H1 (cell line): ENCODE measurements at regions not wholly inside any gene's neighbourhood (a gene's known extent, or its start where the extent isn't known, plus 50 kb on each side); places are given as distances from the start of the nearest gene placed in this dataset.

Experiments used
- CTCF ChIA-PET: fragments of 300-600 bp; sonication (Branson Sonifier 250); formaldehyde crosslinking; loops from one replicate; lab custom pipeline; 2021; ENCODE audit not compliant: partially characterized antibody; lab: Charles Lee
- POLR2A ChIA-PET: fragments of 300-600 bp; sonication (Branson Sonifier 250); formaldehyde crosslinking; loops from one replicate; lab custom pipeline; 2021; ENCODE audit warnings: inconsistent platforms; ENCODE audit not compliant: partially characterized antibody; lab: Charles Lee
- DNase-seq, 2 experiments: peaks; one replicate each; pipeline versions ENCODE4 v3.0.0 to v3.0.0-alpha.2; 2010 to 2022; ENCODE audit warnings: low spot score in 2 of 2, low read depth in 1 of 2, mixed read lengths in 1 of 2
- FAIRE-seq: peaks from 2 replicates; lab custom pipeline; 2011; peaks lifted over from hg19 to GRCh38; lab: Jason Lieb, UNC
- H2AFZ ChIP-seq: 2 replicates; pipeline ENCODE4 v1.8.1; 2012; ENCODE audit warnings: low read length, inconsistent platforms
- H2AK5ac ChIP-seq: 2 replicates; pipeline ENCODE4 v1.6.1; 2013; ENCODE audit warnings: low read depth, low read length
- H2BK120ac ChIP-seq: replicated peaks from 2 replicates; pipeline ENCODE3; 2013; ENCODE audit warnings: low read depth, low read length, inconsistent platforms
- H2BK12ac ChIP-seq: 2 replicates; pipeline ENCODE4 v1.6.1; 2013; ENCODE audit warnings: low read depth, low read length
- H2BK15ac ChIP-seq: 2 replicates; pipeline ENCODE4 v1.6.1; 2013; ENCODE audit warnings: low read length
- H2BK20ac ChIP-seq: 2 replicates; pipeline ENCODE4 v1.6.1; 2013; ENCODE audit warnings: low read length
- H2BK5ac ChIP-seq: 2 replicates; pipeline ENCODE4 v1.6.1; 2013; ENCODE audit warnings: low read depth, low read length
- H3K14ac ChIP-seq: 2 replicates; pipeline ENCODE4 v1.6.1; 2013; ENCODE audit warnings: inconsistent platforms; ENCODE audit not compliant: insufficient read length
- H3K18ac ChIP-seq: 2 replicates; pipeline ENCODE4 v1.6.1; 2013; ENCODE audit warnings: low read length; ENCODE audit errors: extremely low read depth
- H3K23ac ChIP-seq: 2 replicates; pipeline ENCODE4 v1.6.1; 2013; ENCODE audit warnings: inconsistent platforms; ENCODE audit not compliant: insufficient read length
- H3K23me2 ChIP-seq: 2 replicates; pipeline ENCODE4 v1.6.1; 2013; ENCODE audit warnings: low read depth, low read length
- H3K27ac ChIP-seq: 2 replicates; pipeline ENCODE4 v1.6.1; 2011; ENCODE audit warnings: low read depth, low read length, inconsistent platforms
- H3K27me3 ChIP-seq, 4 experiments: replicated peaks in 1 of 4; 1 replicate in 1 of 4; 2 replicates in 3 of 4; pipeline versions ENCODE4 v1.6.1 to v1.8.1; 2011 to 2013; ENCODE audit warnings: low read length in 3 of 4, mild to moderate bottlenecking in 3 of 4, inconsistent platforms in 2 of 4, mixed read lengths in 2 of 4, moderate library complexity in 1 of 4; ENCODE audit not compliant: control insufficient read depth in 3 of 4, insufficient read depth in 3 of 4; ENCODE audit errors: extremely low read depth in 1 of 4
- H3K36me3 ChIP-seq, 4 experiments: 2 replicates each; pipeline versions ENCODE4 v1.6.1 to v1.8.1; 2011 to 2013; ENCODE audit warnings: mild to moderate bottlenecking in 4 of 4, low read length in 3 of 4, moderate library complexity in 2 of 4, control low read depth in 1 of 4, inconsistent platforms in 1 of 4; ENCODE audit not compliant: insufficient read depth in 4 of 4, control insufficient read depth in 2 of 4
- H3K4ac ChIP-seq: replicated peaks from 2 replicates; pipeline ENCODE3; 2013; ENCODE audit warnings: low read length, low read depth, mixed read lengths, inconsistent platforms; ENCODE audit not compliant: insufficient read length
- H3K4me1 ChIP-seq, 4 experiments: replicated peaks in 1 of 4; 1 replicate in 1 of 4; 2 replicates in 3 of 4; pipeline versions ENCODE4 v1.6.1 to v1.8.1; 2011 to 2013; ENCODE audit warnings: low read length in 3 of 4, inconsistent platforms in 2 of 4, mixed read lengths in 1 of 4; ENCODE audit not compliant: insufficient read depth in 4 of 4, control insufficient read depth in 3 of 4
- H3K4me2 ChIP-seq, 2 experiments: 2 replicates each; pipeline versions ENCODE4 v1.6.1 to v1.8.1; 2011 to 2013; ENCODE audit warnings: low read depth in 2 of 2, low read length in 2 of 2, control low read depth in 1 of 2, inconsistent platforms in 1 of 2, mild to moderate bottlenecking in 1 of 2; ENCODE audit not compliant: insufficient read depth in 1 of 2
- H3K4me3 ChIP-seq, 4 experiments: fragments of 200-600, 300-600 bp in 1 of 4; sonication (generic), shearing (Covaris generic), sonication (Bioruptor Twin) in 1 of 4; 2 replicates each; pipeline versions ENCODE4 v1.5.1 to v1.8.1; 2011 to 2016; ENCODE audit warnings: low read length in 4 of 4, low read depth in 3 of 4, control low read depth in 2 of 4, inconsistent platforms in 2 of 4, mild to moderate bottlenecking in 2 of 4, mixed read lengths in 1 of 4, moderate library complexity in 1 of 4; ENCODE audit not compliant: insufficient read depth in 2 of 4; ENCODE audit errors: extremely low read depth in 1 of 4
- H3K56ac ChIP-seq: replicated peaks from 2 replicates; pipeline ENCODE3; 2013; ENCODE audit warnings: low read depth, mild to moderate bottlenecking, mixed read lengths, low read length, inconsistent platforms; ENCODE audit not compliant: insufficient read length
- H3K79me1 ChIP-seq: 2 replicates; pipeline ENCODE4 v1.6.1; 2013; ENCODE audit warnings: low read depth, low read length, control low read depth
- H3K79me2 ChIP-seq, 2 experiments: 2 replicates each; pipeline versions ENCODE4 v1.6.1 to v1.8.1; 2012 to 2013; ENCODE audit warnings: low read length in 2 of 2, mild to moderate bottlenecking in 2 of 2, inconsistent platforms in 1 of 2; ENCODE audit not compliant: insufficient read depth in 2 of 2, control insufficient read depth in 1 of 2
- H3K9ac ChIP-seq, 4 experiments: replicated peaks in 1 of 4; 1 replicate in 1 of 4; 2 replicates in 3 of 4; pipeline versions ENCODE4 v1.6.1 to v1.8.1; 2011 to 2013; ENCODE audit warnings: low read depth in 3 of 4, low read length in 3 of 4, control low read depth in 2 of 4, mild to moderate bottlenecking in 2 of 4, moderate library complexity in 2 of 4, inconsistent platforms in 1 of 4; ENCODE audit errors: extremely low read depth in 1 of 4
- H3K9me3 ChIP-seq, 2 experiments: 2 replicates each; pipeline versions ENCODE4 v1.6.1 to v1.8.1; 2012 to 2013; ENCODE audit warnings: mild to moderate bottlenecking in 2 of 2, moderate library complexity in 2 of 2, control low read depth in 1 of 2, inconsistent platforms in 1 of 2, low read depth in 1 of 2, low read length in 1 of 2, mixed read lengths in 1 of 2; ENCODE audit not compliant: insufficient read depth in 2 of 2
- H4K20me1 ChIP-seq, 2 experiments: replicated peaks in 1 of 2; 2 replicates each; pipeline versions ENCODE3 to v1.8.1; 2011 to 2013; ENCODE audit warnings: inconsistent platforms in 2 of 2, low read length in 2 of 2, mild to moderate bottlenecking in 1 of 2; ENCODE audit not compliant: insufficient read depth in 2 of 2, control insufficient read depth in 1 of 2
- H4K5ac ChIP-seq: 2 replicates; pipeline ENCODE4 v1.6.1; 2013; ENCODE audit warnings: low read length, low read depth, mixed read lengths, inconsistent platforms; ENCODE audit not compliant: insufficient read length
- H4K8ac ChIP-seq: 2 replicates; pipeline ENCODE4 v1.8.0; 2013; ENCODE audit warnings: mild to moderate bottlenecking, moderate library complexity, low read length, inconsistent platforms; ENCODE audit not compliant: insufficient read depth; ENCODE audit errors: extremely low read depth
- H4K91ac ChIP-seq: replicated peaks from 2 replicates; pipeline ENCODE3; 2013; ENCODE audit warnings: low read length, mixed read lengths, inconsistent platforms; ENCODE audit not compliant: insufficient read length
- ATF2 ChIP-seq: IDR thresholded peaks from 2 replicates; pipeline ENCODE4 v1.6.1; 2012; ENCODE audit warnings: low read length, inconsistent platforms
- CHD1 ChIP-seq: IDR thresholded peaks from 2 replicates; pipeline ENCODE4 v1.6.1; 2012; ENCODE audit warnings: low read depth, low read length, improper control_type of control experiment
- RBBP5 ChIP-seq: IDR thresholded peaks from 2 replicates; pipeline ENCODE4 v1.7.1; 2012; ENCODE audit warnings: low read depth, mild to moderate bottlenecking, inconsistent platforms, low read length, moderate library complexity, borderline replicate concordance
- SIX5 ChIP-seq: IDR thresholded peaks from 2 replicates; pipeline ENCODE4 v1.6.1; 2011; ENCODE audit warnings: mild to moderate bottlenecking, low read depth, low read length
- WGBS, 2 experiments: shearing (Covaris generic) in 1 of 2; methylation state at CpG; one replicate each; pipeline versions ENCODE4 v1.1.6 to v1.1.7; 2013 to 2015; ENCODE audit warnings: low lambda C conversion rate in 2 of 2, mixed read lengths in 2 of 2, inconsistent platforms in 1 of 2, low coverage in 1 of 2, missing lambda C conversion rate in 1 of 2; ENCODE audit not compliant: insufficient replicate concordance in 2 of 2, insufficient coverage in 1 of 2, insufficient read length in 1 of 2; ENCODE audit errors: extremely low coverage in 1 of 2, missing lambda C conversion rate in 1 of 2; 5-methylcytosine and 5-hydroxymethylcytosine counted together

GRCh38 chr2:21404137-21404536, 280.4 kb downstream of the TDRD15 start:
- Histone ChIP-seq H3K27me3 (no peaks in the 10 kb centered on the region), H3K14ac (no peak overlapping the region), H3K27ac (no peak overlapping the region), H2BK15ac (no peak overlapping the region; the same call in 1 of the 2 replicates), H4K91ac (no peak overlapping the region), H4K8ac (no peak overlapping the region), H3K9ac (no peak overlapping the region), H2BK120ac (no peak overlapping the region), H3K4me1 (peaks cover 0 to 3% (median under 1%) of the 10 kb centered on the region in 4 experiments; a peak in 2 of 7 replicates), H3K9me3 (no peaks in the 10 kb centered on the region; a peak in 1 of 4 replicates), H3K56ac (no peak overlapping the region), H2BK12ac (no peak overlapping the region), H2BK5ac (no peak overlapping the region), H3K79me1 (no peaks in the 10 kb centered on the region), H4K5ac (no peak overlapping the region)
- 92% methylated on average over 4 of the region's 4 CpGs; no CpG with 5 or more reads in 1 of the 2 experiments for WGBS, 2 experiments
- no peak for FAIRE-seq
- CTCF ChIA-PET = interaction anchor here (1.1 to 6.7 kb wide), 5 partner anchors 10 to 85 kb away, joined by 3 to 39 read pairs (median 4); no protein-coding TSS in a partner anchor
- POLR2A ChIA-PET = no interaction called here
- TF ChIP-seq CHD1 (no peak), RBBP5 (no peak), SIX5 (no peak), ATF2 (no peak)
- TF ChIP-seq, all 59 proteins: peak for 0
- Histone ChIP-seq H3K4ac (no peak overlapping the region), H3K4me3 (no peak overlapping the region), H2AK5ac (no peak overlapping the region), H2BK20ac (no peak overlapping the region), H4K20me1 (no peaks in the 10 kb centered on the region), H3K79me2 (no peaks in the 10 kb centered on the region), H2AFZ (no peak overlapping the region), H3K36me3 (no peaks in the 10 kb centered on the region), H3K18ac (no peak overlapping the region), H3K4me2 (no peak overlapping the region), H3K23ac (no peak overlapping the region), H3K23me2 (no peaks in the 10 kb centered on the region)
- no peak for DNase-seq
